Vagina (tissue), 2 donors: ENCODE measurements at regions not wholly inside any gene's neighbourhood (a gene's known extent, or its start where the extent isn't known, plus 50 kb on each side); places are given as distances from the start of the nearest gene placed in this dataset.

ENCODE experiments used
- DNase-seq, 2 donors: peaks; one replicate each; pipeline ENCODE4 v3.0.0-alpha.2; 2017; ENCODE audit errors: extremely low spot score in 2 of 2
- H3K27ac ChIP-seq: fragments of 200-600 bp; sonication (generic); one replicate; pipeline ENCODE4 v1.5.1; 2019
- H3K27me3 ChIP-seq: fragments of 200-600 bp; sonication (generic); one replicate; pipeline ENCODE4 v1.5.1; 2019
- H3K36me3 ChIP-seq, 2 donors: fragments of 200-600 bp; sonication (generic); one replicate each; pipeline ENCODE4 v1.5.1; 2017 to 2019
- H3K4me1 ChIP-seq: fragments of 200-600 bp; sonication (generic); one replicate; pipeline ENCODE4 v1.5.1; 2019
- H3K4me3 ChIP-seq, 2 donors: fragments of 200-600 bp; sonication (generic); 1 replicate in 1 of 2; 2 replicates in 1 of 2; pipeline ENCODE4 v1.5.1; 2016 to 2019
- H3K9me3 ChIP-seq: fragments of 200-600 bp; sonication (generic); one replicate; pipeline ENCODE4 v1.5.1; 2019
- POLR2A ChIP-seq, 2 donors: fragments of 450-650 bp; IDR thresholded peaks; one replicate each; pipeline ENCODE4 v1.6.1; 2017; ENCODE audit warnings: antibody characterized with exemption in 2 of 2, mild to moderate bottlenecking in 2 of 2, moderate library complexity in 2 of 2
- POLR2AphosphoS5 ChIP-seq, 2 donors: sonication (generic); formaldehyde crosslinking; IDR thresholded peaks; one replicate each; pipeline ENCODE4 v1.9.0; 2017; ENCODE audit warnings: antibody characterized with exemption in 2 of 2, mild to moderate bottlenecking in 2 of 2, low read depth in 1 of 2; ENCODE audit not compliant: insufficient read depth in 1 of 2
- intact Hi-C: fragments of 100-400 bp; cut with DNase I; formaldehyde crosslinking; loops from one replicate; pipeline ENCODE4 v1.15.1; 2023
- TF ChIP-seq, protein P1 (sequence below), 3 experiments: fragments of 450-650 bp in 2 of 3; fragments of 200-600 bp in 1 of 3; sonication (generic) in 1 of 3; IDR thresholded peaks; one replicate each; pipeline ENCODE4 v1.5.1; 2017 to 2019; ENCODE audit warnings: antibody characterized with exemption in 3 of 3, mild to moderate bottlenecking in 2 of 3, moderate library complexity in 2 of 3

GRCh38 chr3:124156866-124157712, 165.2 kb upstream of the ROPN1 start:
- Histone ChIP-seq H3K27me3 (no peaks in the 10 kb centered on the region), H3K4me1 (peaks cover 7% of the 10 kb centered on the region), H3K27ac (no peak overlapping the region), H3K36me3 (no peaks in the 10 kb centered on the region), H3K9me3 (no peaks in the 10 kb centered on the region), H3K4me3 (no peak overlapping the region)
- no peak for DNase-seq
- TF ChIP-seq POLR2AphosphoS5 (IDR thresholded peaks at IDR 0.05; ENCODE audit: insufficient read depth in 1 of 2, low read depth in 1 of 2) (no peak), POLR2A (IDR thresholded peaks at IDR 0.05) (no peak)
- TF ChIP-seq, protein P1, sequence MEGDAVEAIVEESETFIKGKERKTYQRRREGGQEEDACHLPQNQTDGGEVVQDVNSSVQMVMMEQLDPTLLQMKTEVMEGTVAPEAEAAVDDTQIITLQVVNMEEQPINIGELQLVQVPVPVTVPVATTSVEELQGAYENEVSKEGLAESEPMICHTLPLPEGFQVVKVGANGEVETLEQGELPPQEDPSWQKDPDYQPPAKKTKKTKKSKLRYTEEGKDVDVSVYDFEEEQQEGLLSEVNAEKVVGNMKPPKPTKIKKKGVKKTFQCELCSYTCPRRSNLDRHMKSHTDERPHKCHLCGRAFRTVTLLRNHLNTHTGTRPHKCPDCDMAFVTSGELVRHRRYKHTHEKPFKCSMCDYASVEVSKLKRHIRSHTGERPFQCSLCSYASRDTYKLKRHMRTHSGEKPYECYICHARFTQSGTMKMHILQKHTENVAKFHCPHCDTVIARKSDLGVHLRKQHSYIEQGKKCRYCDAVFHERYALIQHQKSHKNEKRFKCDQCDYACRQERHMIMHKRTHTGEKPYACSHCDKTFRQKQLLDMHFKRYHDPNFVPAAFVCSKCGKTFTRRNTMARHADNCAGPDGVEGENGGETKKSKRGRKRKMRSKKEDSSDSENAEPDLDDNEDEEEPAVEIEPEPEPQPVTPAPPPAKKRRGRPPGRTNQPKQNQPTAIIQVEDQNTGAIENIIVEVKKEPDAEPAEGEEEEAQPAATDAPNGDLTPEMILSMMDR (IDR thresholded peaks at IDR 0.05) = no peak
- intact Hi-C loops = no loop called here

DNA sequence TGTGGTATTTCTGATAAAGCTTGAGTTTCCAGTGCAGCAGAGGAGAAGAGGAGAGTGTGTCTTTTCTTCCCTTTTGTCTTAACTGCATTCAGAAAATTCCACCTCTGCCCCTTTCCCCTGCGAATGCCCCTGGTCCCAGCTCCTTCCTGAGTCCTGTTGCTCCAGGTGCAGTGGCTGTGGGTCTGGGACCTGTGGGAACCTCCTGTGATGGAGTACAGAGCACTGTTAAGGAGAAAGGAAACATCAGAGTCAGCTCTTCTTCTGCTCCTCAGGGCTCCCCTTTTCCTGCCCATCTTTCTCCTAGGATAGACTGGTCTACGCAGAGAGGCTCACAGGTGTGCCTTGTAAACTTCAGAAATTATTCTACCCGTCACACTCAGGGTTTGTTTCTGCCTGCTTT, 165.8 kb upstream of the ROPN1 start:
- no peak for DNase-seq
- Histone ChIP-seq H3K27ac (no peak overlapping the region), H3K4me3 (no peak overlapping the region)

DNA sequence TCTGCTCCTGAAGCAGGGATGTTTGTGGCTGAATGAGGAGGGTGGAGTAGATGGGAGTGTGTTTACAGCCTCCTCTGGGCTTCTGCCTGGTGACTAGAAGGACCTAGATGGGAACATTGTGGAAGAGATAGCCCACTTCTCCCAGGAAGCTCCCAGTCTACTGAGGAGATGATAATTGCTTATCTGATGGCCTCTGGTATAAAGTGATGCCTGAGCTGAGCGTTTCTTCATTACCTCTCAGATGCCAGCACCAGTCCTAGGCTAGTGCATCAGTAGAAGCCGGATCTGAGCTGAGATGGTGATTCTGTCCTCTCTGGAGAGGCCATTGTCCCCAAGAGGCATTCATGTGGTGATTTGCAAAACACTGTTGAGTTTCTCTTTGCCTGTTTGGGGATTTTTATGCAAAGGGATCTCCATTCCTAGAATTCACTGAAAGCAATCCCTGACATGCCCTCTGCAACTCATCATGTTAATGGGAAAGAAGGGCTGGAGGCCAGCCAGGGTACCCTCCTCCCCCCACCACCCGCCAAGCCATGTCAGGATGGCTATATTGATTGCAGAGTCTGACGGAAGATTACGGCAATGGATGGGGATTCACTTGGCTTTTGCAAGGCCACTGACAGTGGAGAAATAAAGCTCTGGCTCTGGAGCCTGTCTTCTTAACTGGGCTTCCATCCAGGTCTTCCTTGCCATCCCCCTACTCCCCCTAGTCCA, 166.4 kb upstream of the ROPN1 start:
- H3K27ac ChIP-seq = no peak overlapping the region
- H3K27me3 ChIP-seq = no peaks in the 10 kb centered on the region
- no peaks in the 10 kb centered on the region for H3K36me3 ChIP-seq
- H3K9me3 ChIP-seq = no peaks in the 10 kb centered on the region
- no peak overlapping the region for H3K4me3 ChIP-seq
- DNase-seq = no peak
- intact Hi-C loops = no loop called here
- H3K4me1 ChIP-seq = peaks cover 7% of the 10 kb centered on the region
- no peak for TF ChIP-seq POLR2A (IDR thresholded peaks at IDR 0.05)
- no peak for TF ChIP-seq POLR2AphosphoS5 (IDR thresholded peaks at IDR 0.05; ENCODE audit: insufficient read depth in 1 of 2, low read depth in 1 of 2)
- TF ChIP-seq, protein P1 (IDR thresholded peaks at IDR 0.05) = no peak

More for the DNA sequence above, 165.8 kb upstream of the ROPN1 start:
- peaks cover 7% of the 10 kb centered on the region for H3K4me1 ChIP-seq
- intact Hi-C loops = no loop called here
- no peaks in the 10 kb centered on the region for H3K27me3 ChIP-seq
- no peaks in the 10 kb centered on the region for H3K9me3 ChIP-seq
- TF ChIP-seq POLR2A (IDR thresholded peaks at IDR 0.05) (no peak), POLR2AphosphoS5 (IDR thresholded peaks at IDR 0.05; ENCODE audit: insufficient read depth in 1 of 2, low read depth in 1 of 2) (no peak)
- TF ChIP-seq, protein P1 (IDR thresholded peaks at IDR 0.05) = no peak
- H3K36me3 ChIP-seq = no peaks in the 10 kb centered on the region

DNA sequence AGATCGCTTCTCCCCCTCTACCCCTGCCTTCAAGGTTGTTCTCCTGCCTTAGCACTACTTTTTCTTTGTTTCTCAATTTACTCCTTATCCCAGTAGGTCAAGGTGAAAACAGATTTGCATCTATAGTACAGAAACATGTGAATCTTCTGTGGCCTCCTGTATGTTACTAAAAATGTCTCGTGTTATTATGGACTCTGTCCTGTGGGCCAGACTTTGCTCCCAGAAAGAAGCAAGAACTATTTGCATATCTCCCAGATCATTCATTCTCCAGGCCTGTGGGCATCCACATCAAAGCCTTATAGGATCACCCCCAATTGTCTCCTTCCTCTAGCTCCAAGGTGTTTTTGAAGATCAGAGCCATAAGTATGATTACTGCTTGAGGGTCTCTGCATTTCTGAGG, 169.5 kb upstream of the ROPN1 start:
- Histone ChIP-seq H3K4me1 (peaks cover 7% of the 10 kb centered on the region), H3K27me3 (no peaks in the 10 kb centered on the region), H3K4me3 (no peak overlapping the region), H3K27ac (no peak overlapping the region), H3K36me3 (no peaks in the 10 kb centered on the region), H3K9me3 (no peaks in the 10 kb centered on the region)
- intact Hi-C loops = no loop called here
- no peak for DNase-seq
- no peak for TF ChIP-seq POLR2AphosphoS5 (IDR thresholded peaks at IDR 0.05; ENCODE audit: insufficient read depth in 1 of 2, low read depth in 1 of 2)
- TF ChIP-seq, protein P1 (IDR thresholded peaks at IDR 0.05) = no peak
- no peak for TF ChIP-seq POLR2A (IDR thresholded peaks at IDR 0.05)

GRCh38 chr3:124163689-124164088, 171.8 kb upstream of the ROPN1 start:
- no peaks in the 10 kb centered on the region for H3K9me3 ChIP-seq
- no peak overlapping the region for H3K27ac ChIP-seq
- H3K27me3 ChIP-seq = no peaks in the 10 kb centered on the region
- H3K4me1 ChIP-seq = no peaks in the 10 kb centered on the region
- H3K36me3 ChIP-seq = no peaks in the 10 kb centered on the region
- TF ChIP-seq, protein P1 (IDR thresholded peaks at IDR 0.05) = no peak
- TF ChIP-seq POLR2AphosphoS5 (IDR thresholded peaks at IDR 0.05; ENCODE audit: insufficient read depth in 1 of 2, low read depth in 1 of 2) = no peak
- no peak for TF ChIP-seq POLR2A (IDR thresholded peaks at IDR 0.05)
- no peak for DNase-seq
- H3K4me3 ChIP-seq = no peak overlapping the region
- intact Hi-C loops = no loop called here
